ENCODE measurements at regions not wholly inside any gene's neighbourhood (a gene's known extent, or its start where the extent isn't known, plus 50 kb on each side); places are given as distances from the start of the nearest gene placed in this dataset.

GRCh38 chr1:186566140-186566855 lies 105.4 kb upstream of the PDC start:
- TF ChIP-seq NFYB (IDR thresholded peaks at IDR 0.05; ENCODE audit: insufficient read depth, low read depth, low read length) (no peak), CTCF (IDR thresholded peaks at IDR 0.05 in 2 of 3, conservative IDR thresholded peaks at IDR 0.05 in 1 of 3; ENCODE audit: control insufficient read depth in 2 of 3, extremely low read depth in 1 of 3, insufficient read depth in 1 of 3, low read depth in 3 of 3, low read length in 3 of 3) (no peak), ZBTB11 (CRISPR knock-in tag; IDR thresholded peaks at IDR 0.05) (no peak), ATF3 (IDR thresholded peaks at IDR 0.05; ENCODE audit: borderline replicate concordance, extremely low read depth, low read depth, low read length) (no peak), POLR2A (IDR thresholded peaks at IDR 0.05; ENCODE audit: low read depth, low read length) (no peak), STAT3 (IDR thresholded peaks at IDR 0.05; ENCODE audit: low read depth, low read length) (no peak), EZH2 (IDR thresholded peaks at IDR 0.05; ENCODE audit: borderline replicate concordance, control insufficient read depth, low read depth, low read length) (no peak), SIN3A (IDR thresholded peaks at IDR 0.05; ENCODE audit: low read depth, low read length) (no peak), ATF7 (IDR thresholded peaks at IDR 0.05; ENCODE audit: low read depth) (no peak), YY1 (IDR thresholded peaks at IDR 0.05; ENCODE audit: low read depth, low read length) (no peak), REST (IDR thresholded peaks at IDR 0.05; ENCODE audit: low read depth, low read length) (no peak)
